ENCODE measurements at regions not wholly inside any gene's neighbourhood (a gene's known extent, or its start where the extent isn't known, plus 50 kb on each side); places are given as distances from the start of the nearest gene placed in this dataset.

- no peaks in the 10 kb centered on the region for H3K9me3 ChIP-seq
- H3K4me3 ChIP-seq (replicated peaks in 1 of 3) = no peak overlapping the region
- H3K36me3 ChIP-seq = no peaks in the 10 kb centered on the region
- no peak for DNase-seq
- 85 to 89% methylated on average over 1 of the region's 1 CpG for WGBS, 2 donors
- H3K27ac ChIP-seq = no peak overlapping the region
- no peaks in the 10 kb centered on the region for H3K27me3 ChIP-seq
- H3K4me1 ChIP-seq = no peaks in the 10 kb centered on the region
- intact Hi-C loops (cut with DNase I) = no loop called here
- TF ChIP-seq POLR2A (IDR thresholded peaks at IDR 0.05) = no peak
- TF ChIP-seq, protein P1, sequence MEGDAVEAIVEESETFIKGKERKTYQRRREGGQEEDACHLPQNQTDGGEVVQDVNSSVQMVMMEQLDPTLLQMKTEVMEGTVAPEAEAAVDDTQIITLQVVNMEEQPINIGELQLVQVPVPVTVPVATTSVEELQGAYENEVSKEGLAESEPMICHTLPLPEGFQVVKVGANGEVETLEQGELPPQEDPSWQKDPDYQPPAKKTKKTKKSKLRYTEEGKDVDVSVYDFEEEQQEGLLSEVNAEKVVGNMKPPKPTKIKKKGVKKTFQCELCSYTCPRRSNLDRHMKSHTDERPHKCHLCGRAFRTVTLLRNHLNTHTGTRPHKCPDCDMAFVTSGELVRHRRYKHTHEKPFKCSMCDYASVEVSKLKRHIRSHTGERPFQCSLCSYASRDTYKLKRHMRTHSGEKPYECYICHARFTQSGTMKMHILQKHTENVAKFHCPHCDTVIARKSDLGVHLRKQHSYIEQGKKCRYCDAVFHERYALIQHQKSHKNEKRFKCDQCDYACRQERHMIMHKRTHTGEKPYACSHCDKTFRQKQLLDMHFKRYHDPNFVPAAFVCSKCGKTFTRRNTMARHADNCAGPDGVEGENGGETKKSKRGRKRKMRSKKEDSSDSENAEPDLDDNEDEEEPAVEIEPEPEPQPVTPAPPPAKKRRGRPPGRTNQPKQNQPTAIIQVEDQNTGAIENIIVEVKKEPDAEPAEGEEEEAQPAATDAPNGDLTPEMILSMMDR (IDR thresholded peaks at IDR 0.05) = no peak
Measured at GRCh38 chr10:80890146-80890545, 352.4 kb downstream of the SH2D4B start.

DNA sequence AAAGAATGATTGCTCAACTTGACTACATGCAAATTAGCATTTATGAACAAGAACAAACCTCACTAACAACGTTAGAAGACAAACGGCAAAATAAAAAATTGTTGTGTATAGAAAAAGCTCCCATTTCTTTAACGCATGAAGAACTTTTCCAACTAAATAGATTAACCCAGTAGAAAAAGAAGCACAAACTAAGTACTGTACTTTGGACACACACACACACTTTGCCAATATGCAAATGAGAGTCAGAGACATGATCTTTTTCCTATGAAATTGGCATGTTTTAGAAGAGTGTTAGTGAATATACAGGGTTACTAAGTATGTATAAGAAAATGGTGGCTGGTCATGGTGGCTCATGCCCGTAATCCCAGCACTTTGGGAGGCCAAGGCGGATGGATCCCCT is 355.6 kb downstream of the SH2D4B start:
- H3K9me3 ChIP-seq = no peaks in the 10 kb centered on the region
- H3K27me3 ChIP-seq = no peaks in the 10 kb centered on the region
- WGBS, 2 donors = 88 to 90% methylated on average over 5 of the region's 5 CpGs
- no peaks in the 10 kb centered on the region for H3K4me1 ChIP-seq
- no peak for DNase-seq
- no peak overlapping the region for H3K27ac ChIP-seq
- intact Hi-C loops (cut with DNase I) = no loop called here
- no peak overlapping the region for H3K4me3 ChIP-seq (replicated peaks in 1 of 3)
- no peaks in the 10 kb centered on the region for H3K36me3 ChIP-seq
- TF ChIP-seq, protein P1 (IDR thresholded peaks at IDR 0.05) = no peak
- TF ChIP-seq POLR2A (IDR thresholded peaks at IDR 0.05) = no peak

- TF ChIP-seq, protein P1 (IDR thresholded peaks at IDR 0.05) = no peak
- no peak for TF ChIP-seq POLR2A (IDR thresholded peaks at IDR 0.05)
- Histone ChIP-seq H3K27ac (no peak overlapping the region), H3K4me1 (no peaks in the 10 kb centered on the region), H3K27me3 (no peaks in the 10 kb centered on the region), H3K36me3 (no peaks in the 10 kb centered on the region), H3K4me3 (replicated peaks in 1 of 3) (no peak overlapping the region), H3K9me3 (no peaks in the 10 kb centered on the region)
- no peak for DNase-seq
- 43 to 50% methylated on average over 3 of the region's 3 CpGs for WGBS, 2 donors
- intact Hi-C loops (cut with DNase I) = no loop called here
Measured at GRCh38 chr10:80894311-80894791, 356.6 kb downstream of the SH2D4B start.

DNA sequence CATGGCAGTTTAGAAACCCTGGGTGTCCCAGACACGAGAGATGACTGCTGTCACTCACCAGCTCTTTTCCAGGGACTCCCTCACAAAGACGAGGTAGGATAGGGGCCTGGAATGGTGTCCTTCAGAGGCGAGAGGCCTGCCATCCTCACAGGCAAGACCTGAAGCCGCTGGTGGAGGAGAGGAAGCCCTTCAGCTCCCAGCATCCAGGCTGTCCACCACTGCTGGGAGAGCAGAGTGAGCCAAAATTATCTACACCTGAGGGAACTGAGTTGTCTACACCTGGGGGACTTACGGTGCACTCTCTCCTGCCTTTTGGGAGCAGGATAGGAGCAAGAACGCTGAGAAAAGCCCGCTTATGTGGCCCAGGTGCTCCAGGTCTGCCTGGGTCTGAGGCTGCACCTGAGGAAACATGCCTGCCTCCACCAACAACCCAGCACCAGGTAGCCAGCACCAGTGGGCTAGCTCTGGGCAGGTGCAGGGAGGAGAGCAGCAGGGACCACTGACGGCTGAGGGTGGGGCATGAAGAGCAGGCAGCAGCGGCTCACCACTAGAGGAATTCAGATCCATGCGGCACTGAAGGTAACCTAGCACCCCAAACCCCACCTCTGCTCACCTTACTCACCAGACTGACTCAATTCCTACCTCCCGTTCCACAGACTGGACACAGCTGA is 357.2 kb downstream of the SH2D4B start:
- H3K27ac ChIP-seq = no peak overlapping the region
- no peaks in the 10 kb centered on the region for H3K4me1 ChIP-seq
- H3K36me3 ChIP-seq = no peaks in the 10 kb centered on the region
- intact Hi-C loops (cut with DNase I) = no loop called here
- no peaks in the 10 kb centered on the region for H3K27me3 ChIP-seq
- no peak for DNase-seq
- no peak for TF ChIP-seq POLR2A (IDR thresholded peaks at IDR 0.05)
- TF ChIP-seq, protein P1 (IDR thresholded peaks at IDR 0.05) = no peak
- no peaks in the 10 kb centered on the region for H3K9me3 ChIP-seq
- no peak overlapping the region for H3K4me3 ChIP-seq (replicated peaks in 1 of 3)
- WGBS, 2 donors = 74 to 76% methylated on average over 11 of the region's 11 CpGs

GRCh38 chr10:80896076-80896475 is 358.4 kb downstream of the SH2D4B start:
- no peak overlapping the region for H3K4me3 ChIP-seq (replicated peaks in 1 of 3)
- H3K4me1 ChIP-seq = no peaks in the 10 kb centered on the region
- no peaks in the 10 kb centered on the region for H3K36me3 ChIP-seq
- no peaks in the 10 kb centered on the region for H3K27me3 ChIP-seq
- DNase-seq = no peak
- H3K9me3 ChIP-seq = no peaks in the 10 kb centered on the region
- intact Hi-C loops (cut with DNase I) = no loop called here
- TF ChIP-seq POLR2A (IDR thresholded peaks at IDR 0.05) = no peak
- TF ChIP-seq, protein P1 (IDR thresholded peaks at IDR 0.05) = no peak
- 70 to 84% methylated on average over 5 of the region's 5 CpGs for WGBS, 2 donors
- no peak overlapping the region for H3K27ac ChIP-seq
